Spleen (tissue), 7 donors: ENCODE measurements at regions not wholly inside any gene's neighbourhood (a gene's known extent, or its start where the extent isn't known, plus 50 kb on each side); places are given as distances from the start of the nearest gene placed in this dataset.

ENCODE experiments used
- CTCF ChIP-seq, 11 experiments: fragments of 200-600 bp in 7 of 11; fragments of 450-650 bp in 4 of 11; sonication (generic) in 4 of 11; IDR thresholded peaks in 8 of 11; conservative IDR thresholded peaks in 3 of 11; 1 replicate in 7 of 11; 2 replicates in 4 of 11; pipeline versions ENCODE4 v1.4.0 to v1.8.0; 2016 to 2021; ENCODE audit warnings: antibody characterized with exemption in 11 of 11, inconsistent platforms in 4 of 11, mild to moderate bottlenecking in 1 of 11
- POLR2A ChIP-seq, 3 donors: fragments of 450-650 bp; IDR thresholded peaks; one replicate each; pipeline ENCODE4 v1.5.1; 2017; ENCODE audit warnings: antibody characterized with exemption in 3 of 3, mild to moderate bottlenecking in 1 of 3
- POLR2AphosphoS5 ChIP-seq, 3 donors: sonication (generic); formaldehyde crosslinking; IDR thresholded peaks; one replicate each; pipeline ENCODE4 v1.5.1; 2017; ENCODE audit warnings: antibody characterized with exemption in 3 of 3
- donor health status: DM: no; HTN: no; CAD: no; lungs with moderate emphysema.
- donor health status: DM: no; HTN: no; CAD: no.
- donor health status: DM: no; HTN: no; CAD: no.

GRCh38 chrX:51155566-51155965 is 177.1 kb upstream of the NUDT10 start:
- TF ChIP-seq CTCF (IDR thresholded peaks at IDR 0.05 in 8 of 11, conservative IDR thresholded peaks at IDR 0.05 in 3 of 11), result no peak
- no peak for TF ChIP-seq POLR2A (IDR thresholded peaks at IDR 0.05)
- no peak for TF ChIP-seq POLR2AphosphoS5 (IDR thresholded peaks at IDR 0.05)
